WERI-Rb-1 (cell line): ENCODE measurements at regions not wholly inside any gene's neighbourhood (a gene's known extent, or its start where the extent isn't known, plus 50 kb on each side); places are given as distances from the start of the nearest gene placed in this dataset.

Source experiments
- DNase-seq: peaks from one replicate; pipeline ENCODE4 v3.0.0-alpha.2; 2020
- H3K27ac ChIP-seq: fragments of 250-450 bp; sonication (Bioruptor Pico); 2 replicates; pipeline ENCODE4 v1.5.1; 2020; ENCODE audit warnings: mild to moderate bottlenecking, moderate library complexity
- H3K27me3 ChIP-seq: fragments of 250-450 bp; sonication (Bioruptor Pico); 2 replicates; pipeline ENCODE4 v1.5.1; 2021; ENCODE audit warnings: mild to moderate bottlenecking, low read depth, moderate library complexity; ENCODE audit not compliant: insufficient read depth, severe bottlenecking
- H3K36me3 ChIP-seq: fragments of 250-450 bp; sonication (Bioruptor Pico); 2 replicates; pipeline ENCODE4 v1.5.1; 2020; ENCODE audit warnings: mild to moderate bottlenecking, moderate library complexity
- H3K4me3 ChIP-seq: 2 replicates; pipeline ENCODE4 v1.5.1; 2011; ENCODE audit warnings: low read depth, mild to moderate bottlenecking, control low read depth, low read length
- H3K9me3 ChIP-seq: fragments of 250-450 bp; sonication (Bioruptor Pico); 2 replicates; pipeline ENCODE4 v1.5.1; 2021; ENCODE audit warnings: mild to moderate bottlenecking, moderate library complexity; ENCODE audit not compliant: severe bottlenecking
- TF ChIP-seq, protein P1 (sequence below): IDR thresholded peaks from 2 replicates; pipeline ENCODE4 v1.5.1; 2011; ENCODE audit warnings: low read depth, mild to moderate bottlenecking, control low read depth, inconsistent platforms, low read length

DNA sequence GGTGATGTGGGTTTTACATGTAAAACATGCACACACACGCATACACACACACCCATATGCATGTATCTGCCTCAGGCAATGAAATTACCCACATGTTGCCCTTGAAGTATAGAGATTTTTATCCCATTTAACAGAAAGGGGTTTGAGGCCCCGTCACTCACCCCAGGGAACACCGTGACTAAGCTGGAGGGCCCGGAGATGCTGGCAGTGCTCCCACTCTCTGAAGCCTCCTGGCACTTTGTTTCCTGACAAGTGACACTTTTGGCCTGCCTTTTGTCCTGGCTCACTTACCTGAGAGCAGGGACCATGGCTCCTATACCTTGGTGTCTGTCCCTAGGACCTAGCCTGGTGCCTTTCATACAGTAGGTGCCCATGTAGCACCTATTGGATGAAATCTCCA, 50.0 kb upstream of the TNRC6C start:
- H3K9me3 ChIP-seq, result peaks cover 11% of the 10 kb centered on the region
- H3K27ac ChIP-seq, result no peak overlapping the region
- DNase-seq, result no peak
- H3K36me3 ChIP-seq, result no peaks in the 10 kb centered on the region
- no peak overlapping the region for H3K4me3 ChIP-seq
- TF ChIP-seq, protein P1, sequence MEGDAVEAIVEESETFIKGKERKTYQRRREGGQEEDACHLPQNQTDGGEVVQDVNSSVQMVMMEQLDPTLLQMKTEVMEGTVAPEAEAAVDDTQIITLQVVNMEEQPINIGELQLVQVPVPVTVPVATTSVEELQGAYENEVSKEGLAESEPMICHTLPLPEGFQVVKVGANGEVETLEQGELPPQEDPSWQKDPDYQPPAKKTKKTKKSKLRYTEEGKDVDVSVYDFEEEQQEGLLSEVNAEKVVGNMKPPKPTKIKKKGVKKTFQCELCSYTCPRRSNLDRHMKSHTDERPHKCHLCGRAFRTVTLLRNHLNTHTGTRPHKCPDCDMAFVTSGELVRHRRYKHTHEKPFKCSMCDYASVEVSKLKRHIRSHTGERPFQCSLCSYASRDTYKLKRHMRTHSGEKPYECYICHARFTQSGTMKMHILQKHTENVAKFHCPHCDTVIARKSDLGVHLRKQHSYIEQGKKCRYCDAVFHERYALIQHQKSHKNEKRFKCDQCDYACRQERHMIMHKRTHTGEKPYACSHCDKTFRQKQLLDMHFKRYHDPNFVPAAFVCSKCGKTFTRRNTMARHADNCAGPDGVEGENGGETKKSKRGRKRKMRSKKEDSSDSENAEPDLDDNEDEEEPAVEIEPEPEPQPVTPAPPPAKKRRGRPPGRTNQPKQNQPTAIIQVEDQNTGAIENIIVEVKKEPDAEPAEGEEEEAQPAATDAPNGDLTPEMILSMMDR, result no peak
- H3K27me3 ChIP-seq, result no peaks in the 10 kb centered on the region
